ENCODE measurements at regions not wholly inside any gene's neighbourhood (a gene's known extent, or its start where the extent isn't known, plus 50 kb on each side); places are given as distances from the start of the nearest gene placed in this dataset.

DNA sequence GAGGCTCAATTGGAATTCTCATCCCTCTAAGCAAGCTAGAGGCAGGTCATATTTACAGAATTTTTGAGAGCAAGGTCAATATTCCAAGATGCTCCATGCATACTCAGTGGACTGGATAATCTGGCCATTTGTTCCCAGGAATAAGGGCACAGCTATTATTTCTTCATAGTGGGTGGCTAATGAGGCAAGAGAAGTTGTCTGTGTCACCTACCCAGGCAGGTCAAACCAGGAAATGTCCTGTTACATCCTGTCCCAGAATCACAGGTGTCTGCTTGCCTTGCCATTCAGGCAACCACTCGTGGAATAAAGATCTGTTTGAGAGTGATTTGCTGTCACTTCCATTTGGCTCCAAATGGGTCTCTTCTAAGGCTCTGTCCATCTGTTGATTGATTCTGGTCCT, 85.2 kb upstream of the ZP4 start:
- no peaks in the 10 kb centered on the region for H3K9me3 ChIP-seq
- H3K36me3 ChIP-seq: no peaks in the 10 kb centered on the region
- H3K27me3 ChIP-seq: no peaks in the 10 kb centered on the region
- H3K4me1 ChIP-seq (ENCODE audit: control insufficient read depth in 1 of 2, insufficient read depth in 1 of 2, low read depth in 1 of 2, low read length in 1 of 2): no peaks in the 10 kb centered on the region
- TF ChIP-seq, protein P1, sequence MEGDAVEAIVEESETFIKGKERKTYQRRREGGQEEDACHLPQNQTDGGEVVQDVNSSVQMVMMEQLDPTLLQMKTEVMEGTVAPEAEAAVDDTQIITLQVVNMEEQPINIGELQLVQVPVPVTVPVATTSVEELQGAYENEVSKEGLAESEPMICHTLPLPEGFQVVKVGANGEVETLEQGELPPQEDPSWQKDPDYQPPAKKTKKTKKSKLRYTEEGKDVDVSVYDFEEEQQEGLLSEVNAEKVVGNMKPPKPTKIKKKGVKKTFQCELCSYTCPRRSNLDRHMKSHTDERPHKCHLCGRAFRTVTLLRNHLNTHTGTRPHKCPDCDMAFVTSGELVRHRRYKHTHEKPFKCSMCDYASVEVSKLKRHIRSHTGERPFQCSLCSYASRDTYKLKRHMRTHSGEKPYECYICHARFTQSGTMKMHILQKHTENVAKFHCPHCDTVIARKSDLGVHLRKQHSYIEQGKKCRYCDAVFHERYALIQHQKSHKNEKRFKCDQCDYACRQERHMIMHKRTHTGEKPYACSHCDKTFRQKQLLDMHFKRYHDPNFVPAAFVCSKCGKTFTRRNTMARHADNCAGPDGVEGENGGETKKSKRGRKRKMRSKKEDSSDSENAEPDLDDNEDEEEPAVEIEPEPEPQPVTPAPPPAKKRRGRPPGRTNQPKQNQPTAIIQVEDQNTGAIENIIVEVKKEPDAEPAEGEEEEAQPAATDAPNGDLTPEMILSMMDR (IDR thresholded peaks at IDR 0.05): no peak
- no peak overlapping the region for H3K4me3 ChIP-seq (ENCODE audit: low read depth in 1 of 2, low read length in 1 of 2)
- H3K27ac ChIP-seq: no peak overlapping the region

DNA sequence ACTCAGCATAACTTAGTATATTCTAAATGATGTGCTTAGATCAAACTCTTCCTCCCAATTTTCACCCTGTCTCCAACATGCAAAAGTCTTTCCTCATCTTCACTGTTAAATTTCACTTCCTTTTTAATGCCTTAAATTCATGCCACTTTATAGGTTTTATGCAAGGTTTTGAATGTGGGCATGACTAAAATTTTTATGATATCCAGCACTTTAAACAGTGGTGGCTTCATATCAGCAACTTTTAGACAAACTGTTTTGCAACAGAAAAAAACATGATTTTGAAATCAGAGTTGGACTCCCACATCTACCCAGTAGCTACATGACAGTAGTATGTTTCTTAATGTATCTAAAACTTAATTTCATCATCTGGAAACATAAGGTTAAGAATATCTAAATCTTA, 84.7 kb upstream of the ZP4 start:
- no peaks in the 10 kb centered on the region for H3K4me1 ChIP-seq (ENCODE audit: control insufficient read depth in 1 of 2, insufficient read depth in 1 of 2, low read depth in 1 of 2, low read length in 1 of 2)
- no peak overlapping the region for H3K4me3 ChIP-seq (ENCODE audit: low read depth in 1 of 2, low read length in 1 of 2)
- no peak overlapping the region for H3K27ac ChIP-seq
- no peaks in the 10 kb centered on the region for H3K36me3 ChIP-seq
- no peaks in the 10 kb centered on the region for H3K9me3 ChIP-seq
- H3K27me3 ChIP-seq: no peaks in the 10 kb centered on the region
- TF ChIP-seq, protein P1 (IDR thresholded peaks at IDR 0.05): no peak

DNA sequence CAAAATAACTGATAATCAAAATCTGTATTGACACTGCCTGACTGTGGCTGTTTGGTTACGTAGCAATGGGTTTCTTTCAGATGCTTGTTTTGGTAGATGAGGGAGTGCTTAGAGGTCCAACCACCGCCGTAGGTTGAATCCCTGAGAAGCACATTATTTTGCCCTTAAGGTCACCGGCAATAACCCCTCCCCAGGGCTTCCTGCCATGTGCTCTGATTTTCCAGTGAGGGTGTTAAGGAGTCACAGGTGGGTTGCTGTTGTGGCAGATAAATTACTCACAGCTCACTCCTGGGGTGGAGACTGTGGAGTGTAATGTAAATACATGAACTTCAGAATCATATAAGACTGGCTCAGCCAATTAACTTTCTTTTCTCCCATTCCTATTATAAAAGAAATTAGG, 81.5 kb upstream of the ZP4 start:
- H3K9me3 ChIP-seq: no peaks in the 10 kb centered on the region
- no peak overlapping the region for H3K4me3 ChIP-seq (ENCODE audit: low read depth in 1 of 2, low read length in 1 of 2)
- no peaks in the 10 kb centered on the region for H3K27me3 ChIP-seq
- no peaks in the 10 kb centered on the region for H3K4me1 ChIP-seq (ENCODE audit: control insufficient read depth in 1 of 2, insufficient read depth in 1 of 2, low read depth in 1 of 2, low read length in 1 of 2)
- no peaks in the 10 kb centered on the region for H3K36me3 ChIP-seq
- TF ChIP-seq, protein P1 (IDR thresholded peaks at IDR 0.05): no peak
- no peak overlapping the region for H3K27ac ChIP-seq

DNA sequence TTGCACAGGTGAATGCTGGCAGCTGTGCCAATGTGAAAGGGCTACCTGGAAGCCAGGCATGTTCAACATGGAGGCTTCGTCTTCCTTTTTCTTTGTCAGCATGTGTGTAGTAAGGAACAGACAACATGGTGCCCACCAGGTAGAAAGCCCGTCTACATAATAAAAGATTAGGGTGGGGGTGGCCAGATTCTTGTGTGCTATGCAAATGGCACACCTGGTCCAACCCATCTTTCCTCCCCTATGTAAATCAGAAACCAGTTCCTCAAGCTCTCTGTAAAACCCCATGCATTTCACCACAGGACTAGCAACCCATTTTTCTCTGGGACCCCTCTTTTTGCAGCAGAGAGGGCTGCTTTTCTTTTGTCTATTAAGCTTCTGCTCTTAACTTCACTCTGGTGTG, 72.3 kb upstream of the ZP4 start:
- TF ChIP-seq, protein P1 (IDR thresholded peaks at IDR 0.05): no peak

DNA sequence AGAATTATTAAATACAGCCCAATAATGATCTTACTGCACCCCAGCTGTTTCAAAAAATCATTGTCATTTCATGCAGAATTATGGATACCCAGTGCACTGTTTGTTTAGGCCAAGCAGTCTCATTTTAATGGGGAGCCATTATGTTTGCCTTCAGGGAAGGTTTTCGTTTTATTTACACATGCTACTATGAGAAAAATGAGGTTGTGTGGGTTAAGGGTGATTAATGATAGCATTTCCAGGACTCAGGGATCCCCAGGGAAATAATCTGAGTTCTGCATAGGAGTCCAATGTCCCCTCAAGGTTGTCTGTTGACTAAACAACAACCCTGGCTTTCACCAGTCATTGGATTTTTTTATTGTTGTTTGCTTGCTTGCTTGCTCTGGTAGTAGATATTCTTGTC, 71.0 kb upstream of the ZP4 start:
- no peak overlapping the region for H3K27ac ChIP-seq
- H3K4me1 ChIP-seq (ENCODE audit: control insufficient read depth in 1 of 2, insufficient read depth in 1 of 2, low read depth in 1 of 2, low read length in 1 of 2): no peaks in the 10 kb centered on the region
- TF ChIP-seq, protein P1 (IDR thresholded peaks at IDR 0.05): no peak
- no peak overlapping the region for H3K4me3 ChIP-seq (ENCODE audit: low read depth in 1 of 2, low read length in 1 of 2)
- H3K9me3 ChIP-seq: no peaks in the 10 kb centered on the region
- no peaks in the 10 kb centered on the region for H3K36me3 ChIP-seq
- H3K27me3 ChIP-seq: no peaks in the 10 kb centered on the region

More for the DNA sequence above, 72.3 kb upstream of the ZP4 start:
- Histone ChIP-seq H3K4me3 (ENCODE audit: low read depth in 1 of 2, low read length in 1 of 2) (no peak overlapping the region), H3K27me3 (no peaks in the 10 kb centered on the region), H3K4me1 (ENCODE audit: control insufficient read depth in 1 of 2, insufficient read depth in 1 of 2, low read depth in 1 of 2, low read length in 1 of 2) (no peaks in the 10 kb centered on the region), H3K9me3 (no peaks in the 10 kb centered on the region), H3K36me3 (no peaks in the 10 kb centered on the region), H3K27ac (no peak overlapping the region)

DNA sequence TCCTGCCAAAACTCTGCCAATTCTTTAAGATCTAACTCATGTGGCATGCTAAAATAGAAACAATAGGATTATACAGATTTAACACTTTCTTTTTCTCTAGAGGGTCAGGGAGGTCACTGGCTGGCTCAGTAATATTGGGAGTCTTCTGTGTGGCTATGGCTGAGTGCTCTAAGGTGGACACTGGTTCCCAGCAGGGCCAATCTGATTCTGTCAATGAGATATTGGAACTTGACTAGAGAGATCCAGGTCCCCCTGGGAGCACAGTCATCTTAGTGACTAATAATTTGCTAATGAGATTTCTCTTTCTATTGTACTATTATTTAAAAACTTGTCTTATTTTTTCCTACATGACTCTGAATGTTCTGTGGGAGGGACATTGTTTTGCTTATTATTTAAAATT, 69.1 kb upstream of the ZP4 start:
- Histone ChIP-seq H3K9me3 (no peaks in the 10 kb centered on the region), H3K27ac (no peak overlapping the region), H3K36me3 (no peaks in the 10 kb centered on the region), H3K27me3 (no peaks in the 10 kb centered on the region), H3K4me3 (ENCODE audit: low read depth in 1 of 2, low read length in 1 of 2) (no peak overlapping the region), H3K4me1 (ENCODE audit: control insufficient read depth in 1 of 2, insufficient read depth in 1 of 2, low read depth in 1 of 2, low read length in 1 of 2) (no peaks in the 10 kb centered on the region)
- TF ChIP-seq, protein P1 (IDR thresholded peaks at IDR 0.05): no peak

Measured in neutrophil (primary cell).